ENCODE measurements at regions not wholly inside any gene's neighbourhood (a gene's known extent, or its start where the extent isn't known, plus 50 kb on each side); places are given as distances from the start of the nearest gene placed in this dataset.

DNA sequence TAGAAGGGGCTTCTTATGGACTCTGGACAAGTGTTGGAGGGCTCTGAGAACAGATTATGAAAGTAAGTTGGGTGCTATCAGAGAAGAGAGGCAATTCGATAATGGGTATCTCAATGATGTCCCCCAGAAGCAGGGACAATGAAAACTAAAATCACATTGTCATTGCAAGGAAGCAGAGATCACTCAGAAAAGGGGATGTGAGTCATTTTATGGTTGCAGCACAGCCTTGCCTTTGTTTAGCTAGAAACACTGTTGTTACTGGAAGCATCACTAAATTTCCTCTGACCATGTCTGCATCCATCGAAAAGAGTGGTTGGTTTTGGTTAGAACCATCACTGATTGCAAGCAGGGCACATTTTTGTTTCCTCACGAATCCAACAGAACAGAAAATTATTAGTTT lies 246.8 kb upstream of the NWD2 start:
- DNase-seq, result no peak

DNA sequence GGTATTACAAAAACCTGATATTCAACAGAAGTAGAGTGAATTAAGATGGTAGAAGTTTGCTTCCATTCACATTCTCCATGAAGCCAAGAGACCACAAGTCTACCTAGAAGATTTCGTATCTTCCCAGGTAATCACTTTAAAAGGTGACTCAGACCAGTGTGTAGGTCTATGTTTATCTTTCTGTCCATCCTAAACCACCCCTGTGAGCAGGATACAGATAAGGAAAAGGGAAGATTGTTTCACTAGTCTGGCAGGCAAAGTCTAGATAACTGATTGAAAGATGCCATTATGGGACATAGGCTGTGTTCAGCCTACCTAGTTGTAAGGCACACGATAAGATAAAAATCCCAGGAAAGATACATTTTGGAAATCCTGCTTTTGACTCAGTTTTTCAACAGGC lies 244.3 kb upstream of the NWD2 start:
- no peak for DNase-seq

DNA sequence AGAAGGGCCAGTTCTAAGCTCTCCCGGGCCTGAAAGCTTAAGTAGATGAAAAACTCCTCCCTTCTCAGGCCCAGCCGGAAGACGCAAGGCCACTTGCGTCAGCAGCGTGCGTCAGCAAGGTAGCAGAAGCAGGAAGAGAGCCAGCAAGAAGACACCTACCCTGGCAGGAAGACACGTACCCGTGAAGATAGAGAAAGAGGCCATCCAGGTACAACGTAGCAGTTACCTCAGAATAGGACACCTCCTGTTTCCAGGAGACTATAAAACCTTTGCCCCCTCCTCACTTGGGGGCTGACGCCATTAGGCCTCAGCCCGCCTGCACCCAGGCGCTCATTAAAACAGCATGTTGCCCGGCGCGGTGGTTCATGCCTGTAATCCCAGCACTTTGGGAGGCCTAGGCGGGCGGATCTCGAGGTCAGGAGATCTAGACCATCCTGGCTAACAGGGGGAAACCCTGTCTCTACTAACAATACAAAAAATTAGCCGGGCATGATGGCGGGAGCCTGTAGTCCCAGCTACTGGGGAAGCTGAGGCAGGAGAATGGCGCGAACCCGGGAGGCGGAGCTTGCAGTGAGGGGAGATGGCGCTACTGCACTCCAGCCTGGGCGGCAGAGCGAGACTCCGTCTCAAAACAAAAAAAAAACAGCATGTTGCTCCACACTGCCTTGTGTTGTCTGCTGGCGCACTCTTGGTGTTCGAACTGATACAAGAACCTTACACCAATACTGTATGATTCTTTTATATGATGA lies 242.7 kb upstream of the NWD2 start:
- no peak for DNase-seq

DNA sequence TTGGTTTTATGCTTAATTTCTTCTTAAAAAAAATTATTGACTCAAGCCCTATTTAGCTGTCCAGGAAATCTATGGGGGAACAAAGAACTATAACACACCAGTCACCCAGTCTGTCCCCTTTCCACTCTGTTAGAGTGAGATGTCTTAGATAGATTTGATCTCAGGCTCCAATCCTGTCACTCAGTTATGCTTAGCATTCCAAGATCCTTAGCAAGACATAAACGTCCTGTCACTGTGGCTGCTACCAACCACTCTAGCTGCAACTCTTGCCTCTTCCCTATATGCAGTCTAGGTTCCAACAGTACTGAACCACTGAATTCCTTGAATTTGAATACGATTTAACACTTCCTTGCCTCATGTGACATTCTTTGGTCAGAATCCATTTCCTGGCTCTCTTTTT lies 241.9 kb upstream of the NWD2 start:
- no peak for DNase-seq

DNA sequence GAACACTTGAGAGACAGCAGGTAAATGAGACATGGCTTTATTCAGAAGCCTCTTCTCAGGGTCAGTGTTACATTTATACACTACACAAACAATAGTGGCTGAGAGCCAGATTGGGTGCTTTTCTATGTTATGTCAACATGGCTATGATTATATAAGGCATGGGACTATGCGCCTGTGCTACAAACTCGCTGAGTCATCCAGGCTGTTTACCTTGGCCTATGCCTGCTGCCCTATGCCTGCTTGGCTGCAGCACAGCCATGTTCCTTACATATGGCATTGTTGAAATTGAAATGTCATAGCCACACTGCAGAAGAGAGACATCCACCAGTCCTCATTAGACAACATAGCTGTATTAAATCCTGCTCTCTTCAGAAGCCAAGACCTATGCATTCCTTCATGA lies 236.3 kb upstream of the NWD2 start:
- DNase-seq, result no peak

DNA sequence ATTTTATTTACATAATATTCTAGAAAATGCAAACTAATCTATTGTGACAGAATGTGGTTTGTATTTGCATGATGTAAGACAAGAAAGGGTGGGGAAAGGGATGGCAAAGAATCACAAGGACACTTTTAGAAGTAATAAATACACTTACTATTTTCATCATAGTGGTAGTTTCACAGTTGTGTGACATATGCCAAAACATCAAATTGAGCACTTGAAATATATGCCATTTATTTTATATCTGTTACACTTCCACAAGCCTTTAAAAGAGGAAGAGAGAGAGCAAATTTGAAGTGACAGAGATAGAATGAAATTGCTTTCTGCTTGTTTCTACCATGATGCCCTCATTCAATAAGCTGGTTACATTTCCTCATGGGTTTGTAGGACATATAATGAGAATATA lies 230.0 kb upstream of the NWD2 start:
- DNase-seq, result no peak

DNA sequence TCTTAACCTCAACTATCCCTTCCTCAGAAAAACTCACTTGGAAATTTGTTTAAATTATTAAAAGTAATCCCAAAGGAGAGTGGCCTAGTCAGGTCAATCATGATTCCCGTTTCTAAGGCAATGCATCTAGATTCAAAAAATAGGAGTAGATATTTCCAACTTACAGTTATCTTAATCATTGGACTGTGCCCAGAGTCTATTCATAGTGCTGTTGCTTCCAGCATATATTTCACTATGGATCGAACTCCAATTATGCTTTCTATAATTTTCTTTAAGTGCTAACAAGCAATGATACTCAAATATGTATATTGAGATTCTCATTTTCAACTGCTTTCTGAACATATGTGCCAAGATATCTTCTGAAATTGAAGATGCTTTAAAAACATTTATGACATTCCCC lies 229.2 kb upstream of the NWD2 start:
- DNase-seq, result no peak

DNA sequence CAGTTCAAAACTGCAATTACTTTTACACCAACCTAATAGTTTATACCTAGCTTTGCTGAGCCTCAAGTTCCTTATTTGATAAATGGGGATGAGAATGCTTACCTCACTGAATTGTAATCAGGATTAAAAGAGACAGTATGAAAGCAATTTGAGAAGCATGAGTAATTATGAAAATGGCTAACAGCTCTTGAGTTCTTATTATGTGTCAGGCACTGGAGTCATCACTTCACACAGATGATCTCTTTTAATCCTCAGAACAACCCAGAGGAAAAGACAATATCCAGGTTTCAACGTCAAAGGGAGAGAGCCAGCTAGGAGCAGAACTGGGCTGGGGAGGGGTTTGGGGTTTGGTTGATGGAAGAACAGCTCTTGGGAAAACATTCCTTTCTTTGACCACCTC lies 221.0 kb upstream of the NWD2 start:
- DNase-seq, result no peak

DNA sequence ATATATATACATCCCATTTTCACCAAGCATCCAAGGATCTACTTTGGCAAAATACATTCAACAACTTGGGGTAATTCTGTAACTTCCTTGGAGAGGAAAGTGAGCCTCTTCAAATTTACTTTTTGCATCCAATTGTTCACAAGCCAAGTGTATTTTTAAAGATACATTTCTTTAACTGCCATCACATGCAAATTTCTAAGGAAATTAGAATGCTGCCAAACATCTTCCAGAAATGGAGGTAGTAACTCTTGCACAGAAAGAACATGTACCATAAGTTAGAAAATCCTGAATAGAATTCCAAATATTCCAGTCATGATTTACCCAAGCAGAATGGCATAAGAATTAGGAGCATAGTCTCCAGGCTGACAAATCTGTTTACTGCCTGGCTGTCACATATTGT lies 220.5 kb upstream of the NWD2 start:
- no peak for DNase-seq

DNA sequence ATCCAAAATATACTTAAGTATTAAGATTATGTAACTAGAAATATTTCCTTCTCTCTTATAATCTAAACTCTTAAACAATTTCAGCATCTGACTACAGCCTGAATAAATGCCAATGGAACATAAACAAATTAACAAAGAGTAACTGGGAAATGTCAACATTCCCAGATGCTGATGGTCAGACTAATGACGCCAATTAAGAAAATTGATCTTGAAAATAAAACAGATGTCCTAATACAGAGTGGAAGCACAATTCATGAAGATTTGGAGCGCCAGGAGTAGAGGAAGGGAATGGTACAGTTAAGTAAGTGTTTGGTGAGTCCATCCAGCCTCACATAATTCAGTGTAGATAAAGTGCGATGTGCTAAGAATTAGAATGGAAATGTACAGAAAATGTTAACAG lies 203.7 kb upstream of the NWD2 start:
- no peak for DNase-seq

DNA sequence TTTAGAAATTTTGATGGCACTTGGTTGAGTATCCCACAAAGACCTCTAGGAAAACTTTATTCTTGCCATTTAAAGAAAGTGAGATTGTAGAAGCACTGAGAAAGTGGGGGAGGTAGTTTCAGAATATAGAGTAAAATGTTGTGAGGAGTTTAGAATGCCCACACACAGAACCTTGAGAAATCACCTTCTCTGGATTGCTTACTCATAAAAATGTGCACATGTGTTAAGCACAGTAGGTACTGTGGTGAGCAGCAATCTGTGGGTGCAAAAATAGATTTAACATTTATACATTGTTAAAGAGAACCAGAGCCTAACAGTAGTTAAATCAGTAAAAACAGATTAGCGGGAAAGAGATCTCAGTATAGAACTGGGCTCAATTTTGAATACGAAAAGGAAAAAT lies 201.2 kb upstream of the NWD2 start:
- DNase-seq, result no peak

DNA sequence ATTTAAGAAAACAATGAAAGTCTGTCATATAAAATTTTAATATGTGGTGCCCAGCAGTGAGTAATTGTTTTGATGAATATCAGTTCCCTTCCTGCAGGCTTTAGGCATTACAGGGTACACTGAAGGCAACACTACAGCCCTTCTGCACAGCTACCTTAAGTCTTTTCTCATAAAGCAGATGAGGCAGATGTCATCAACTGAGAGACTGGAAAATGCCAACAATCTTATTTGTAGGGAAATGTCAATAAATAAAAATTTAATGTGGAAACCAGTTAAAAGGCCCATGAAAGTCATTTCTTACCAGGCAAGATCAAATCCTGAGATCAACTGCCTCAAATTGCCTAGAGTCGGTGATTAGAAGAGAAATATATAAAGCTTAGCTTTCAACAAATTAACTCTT lies 193.4 kb upstream of the NWD2 start:
- DNase-seq, result no peak

DNA sequence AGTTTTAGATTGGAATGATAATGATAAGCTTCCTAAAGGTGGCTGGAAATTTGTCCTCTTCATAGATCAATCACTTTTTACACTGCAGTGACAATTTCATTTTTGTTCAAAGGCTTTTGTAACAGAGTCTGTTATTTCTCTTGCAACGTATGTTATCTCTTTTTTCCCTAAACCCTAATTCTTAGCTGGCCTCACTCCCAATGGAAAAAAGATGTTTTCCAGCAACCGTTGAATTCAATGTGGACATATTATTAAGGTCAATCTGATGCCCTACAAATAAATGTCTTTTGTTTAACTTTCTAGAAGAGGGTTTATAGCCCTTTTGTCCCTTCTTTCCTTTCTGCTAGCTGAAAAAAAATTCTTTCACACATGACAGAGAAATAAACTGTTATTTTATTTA lies 192.7 kb upstream of the NWD2 start:
- no peak for DNase-seq

DNA sequence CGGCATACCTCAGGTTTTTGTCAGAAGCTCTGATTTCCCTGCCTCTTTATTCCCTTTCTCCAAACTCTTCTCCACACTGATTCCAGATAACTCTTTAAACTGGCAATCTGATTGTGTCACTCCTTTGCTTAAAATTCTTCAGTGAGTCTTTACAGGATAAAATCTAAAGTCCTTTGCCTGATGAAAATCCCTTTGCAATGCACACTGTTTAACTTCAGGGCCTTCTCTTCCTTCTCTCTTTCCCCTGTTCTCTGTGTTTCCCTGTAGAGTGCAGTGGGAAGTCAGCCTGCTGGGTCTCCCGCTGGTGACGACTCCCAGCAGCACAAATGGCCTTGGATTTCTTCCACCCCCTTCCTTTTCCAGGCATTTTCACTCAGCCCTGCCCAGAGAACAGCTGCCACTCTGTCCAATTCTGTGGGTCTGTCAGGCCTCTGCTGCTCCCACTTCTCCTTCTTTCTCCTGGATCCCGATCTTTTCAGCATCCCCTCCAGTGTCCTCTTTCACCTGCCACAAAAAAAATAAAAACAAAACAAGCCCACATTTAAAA lies 189.9 kb upstream of the NWD2 start:
- no peak for DNase-seq

DNA sequence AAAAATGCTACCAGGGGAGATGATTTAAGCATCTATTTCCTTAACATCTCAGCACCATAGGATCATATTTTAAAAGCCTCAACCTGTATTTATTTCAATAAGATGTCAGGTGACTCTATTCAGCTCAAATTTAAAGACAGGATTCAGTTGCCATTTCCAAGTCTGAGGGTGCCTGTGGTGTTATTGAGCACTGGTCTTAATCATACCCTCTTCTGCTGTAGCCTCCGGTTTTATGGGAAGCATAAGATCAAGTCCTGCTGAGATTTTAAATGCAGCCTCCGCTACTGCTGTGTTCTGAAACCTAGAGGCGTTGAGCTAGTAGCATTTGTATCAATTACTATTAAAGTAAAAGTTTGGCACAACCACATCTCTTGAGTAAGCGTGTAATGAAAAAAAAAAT lies 185.7 kb upstream of the NWD2 start:
- DNase-seq, result no peak

DNA sequence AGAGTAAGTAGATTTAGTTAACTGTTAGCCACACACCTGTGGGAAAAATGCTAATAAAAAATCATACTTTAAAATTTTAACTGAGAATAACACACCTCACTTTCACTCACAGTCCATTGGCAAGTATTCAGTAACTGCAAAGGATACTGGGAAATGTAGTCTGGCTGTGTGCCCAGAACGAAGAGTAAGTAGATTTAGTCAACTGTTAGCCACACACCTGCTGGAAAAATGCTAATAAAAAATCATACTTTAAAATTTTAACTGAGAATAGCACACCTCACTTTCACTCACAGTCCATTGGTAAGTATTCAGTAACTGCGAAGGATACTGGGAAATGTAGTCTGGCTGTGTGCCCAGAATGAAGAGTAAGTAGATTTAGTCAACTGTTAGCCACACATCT lies 178.4 kb upstream of the NWD2 start:
- no peak for DNase-seq

DNA sequence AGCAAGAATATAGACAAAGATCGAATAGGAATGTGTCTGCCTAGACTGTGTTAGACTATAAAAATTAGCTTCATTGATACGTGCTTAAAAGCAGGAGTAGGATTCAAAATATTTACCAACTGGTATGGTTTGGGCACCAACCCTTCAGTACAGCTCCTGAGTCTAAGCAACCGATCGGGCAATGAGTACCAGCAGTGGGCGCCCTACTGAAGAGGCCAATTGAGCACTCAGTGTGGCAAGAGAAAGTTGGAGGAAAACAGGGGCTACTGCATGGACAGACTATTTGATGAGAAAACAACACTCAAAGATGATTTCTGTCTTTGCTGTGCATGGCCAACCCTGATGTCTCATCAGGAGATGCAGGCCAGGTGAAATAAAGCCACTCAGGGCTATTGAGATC lies 176.0 kb upstream of the NWD2 start:
- no peak for DNase-seq

DNA sequence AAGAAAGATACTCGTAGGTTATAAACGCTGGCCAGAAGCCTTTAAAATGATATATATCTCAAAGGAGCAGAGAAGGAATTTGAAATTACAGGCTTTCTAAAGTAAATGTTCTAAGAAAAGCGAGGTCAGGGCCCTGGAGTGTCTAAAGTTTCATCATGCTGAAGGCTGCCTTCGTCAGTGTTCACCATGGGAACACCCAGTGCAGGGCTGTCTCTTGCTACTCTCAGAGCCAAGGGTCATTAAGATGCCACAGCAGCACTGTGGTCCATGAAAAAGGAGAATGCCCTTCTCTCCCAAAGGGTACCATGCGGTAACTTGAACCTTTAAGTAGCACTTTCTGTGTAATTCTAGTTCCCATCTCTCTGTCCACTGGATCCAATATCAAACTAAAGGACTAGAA lies 174.5 kb upstream of the NWD2 start:
- DNase-seq, result no peak

DNA sequence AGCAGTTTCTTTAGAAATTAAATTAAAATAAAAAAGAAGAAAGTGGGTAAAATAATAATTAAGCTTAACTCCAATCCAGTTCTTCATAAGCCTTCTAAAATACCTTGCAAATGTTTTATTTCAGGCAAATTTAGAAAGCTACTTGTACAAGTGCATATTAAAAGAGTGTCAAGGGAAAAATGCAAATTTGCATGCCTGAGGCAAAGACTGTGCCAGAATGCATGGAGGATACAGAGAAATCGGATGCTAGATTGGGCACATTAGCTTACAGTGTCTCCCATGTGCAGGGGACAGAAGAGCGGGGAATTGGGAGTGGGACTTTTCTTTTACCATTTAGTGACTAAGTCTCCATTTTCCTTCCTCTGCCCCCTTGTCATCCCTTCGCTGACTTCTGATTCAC lies 173.0 kb upstream of the NWD2 start:
- DNase-seq, result no peak

DNA sequence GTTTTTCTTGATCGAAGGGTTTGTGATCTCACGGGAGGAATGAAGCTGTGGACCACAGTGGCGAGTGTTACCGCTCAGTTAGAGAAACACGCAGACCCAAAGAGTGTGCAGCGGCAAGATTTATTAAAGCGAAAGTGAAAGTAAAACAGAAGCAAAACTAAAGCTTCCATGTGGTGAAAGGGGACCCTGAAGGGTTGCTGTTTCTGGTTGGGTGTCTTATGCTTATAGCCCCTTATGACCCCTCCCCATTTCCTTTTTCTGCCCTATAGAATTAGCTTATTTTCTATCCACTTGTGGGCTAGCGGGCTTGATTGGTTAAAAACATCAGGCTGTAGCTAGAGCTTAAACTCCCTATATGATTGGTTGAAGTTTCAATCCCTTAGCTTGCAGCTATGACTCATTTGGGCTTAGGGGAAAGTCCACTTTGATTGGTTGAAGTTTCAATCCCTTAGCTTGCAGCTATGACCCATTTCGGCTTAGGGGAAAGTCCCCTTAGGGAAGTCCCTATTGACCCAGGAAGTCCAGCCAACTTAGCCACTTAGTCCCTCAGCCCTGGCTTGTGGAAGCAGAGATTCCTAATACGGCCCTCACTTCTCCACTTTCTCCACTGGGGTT lies 171.2 kb upstream of the NWD2 start:
- DNase-seq, result no peak

DNA sequence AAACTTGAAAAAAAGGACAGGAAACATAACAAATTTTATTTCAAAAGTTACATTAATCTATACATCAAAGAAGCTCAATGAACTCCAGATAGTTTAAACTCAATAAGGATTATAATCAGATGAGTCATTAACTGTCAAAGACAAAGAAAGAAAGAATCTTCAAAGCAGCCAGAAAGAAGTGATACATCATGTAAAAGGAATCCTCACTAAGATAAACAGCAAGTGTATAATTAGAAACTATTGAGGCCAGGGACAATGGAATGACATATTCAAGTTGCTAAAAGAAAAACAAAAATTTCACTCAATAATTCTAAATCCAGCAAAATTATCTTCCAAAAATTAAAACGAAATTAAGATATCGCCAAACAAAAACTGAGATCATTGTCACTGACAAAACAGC lies 161.6 kb upstream of the NWD2 start:
- DNase-seq, result no peak

DNA sequence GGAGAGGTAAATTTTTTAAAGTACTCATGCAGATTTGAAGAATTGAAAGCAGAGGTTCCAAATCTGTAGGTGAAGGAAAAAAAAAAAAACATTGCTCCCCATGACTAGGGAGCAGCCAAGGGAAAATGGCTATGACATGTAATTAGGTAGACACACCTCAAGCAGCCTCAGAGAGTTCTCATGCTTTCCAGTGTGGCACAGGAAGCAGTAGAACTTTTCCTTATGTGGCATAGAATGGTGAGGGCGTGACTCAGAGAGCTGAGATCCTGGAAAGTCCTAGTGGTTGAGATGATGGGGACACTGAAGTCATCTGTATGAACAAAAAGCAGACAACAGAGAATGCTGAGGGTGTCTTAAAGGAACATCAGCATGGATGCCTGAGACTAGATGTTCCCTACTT lies 148.6 kb upstream of the NWD2 start:
- DNase-seq, result no peak

DNA sequence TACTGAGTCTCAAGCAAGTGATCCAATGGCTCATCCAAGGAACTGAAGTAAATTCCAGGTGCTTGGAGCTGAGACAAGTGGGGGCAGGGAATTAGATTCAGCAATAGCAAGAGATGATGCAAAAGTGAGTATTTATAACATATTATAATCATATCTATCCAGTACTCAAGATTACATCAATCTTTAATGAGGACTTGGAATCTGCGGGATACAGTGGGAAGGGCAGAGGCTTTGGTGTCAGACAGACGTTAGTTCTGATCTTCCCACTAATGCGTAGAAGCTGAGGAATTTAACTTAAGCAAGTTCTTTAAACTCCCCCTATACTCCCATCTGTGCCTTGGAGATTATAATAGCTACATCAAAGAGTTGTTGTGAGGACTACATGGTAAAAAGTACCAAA lies 143.4 kb upstream of the NWD2 start:
- no peak for DNase-seq

DNA sequence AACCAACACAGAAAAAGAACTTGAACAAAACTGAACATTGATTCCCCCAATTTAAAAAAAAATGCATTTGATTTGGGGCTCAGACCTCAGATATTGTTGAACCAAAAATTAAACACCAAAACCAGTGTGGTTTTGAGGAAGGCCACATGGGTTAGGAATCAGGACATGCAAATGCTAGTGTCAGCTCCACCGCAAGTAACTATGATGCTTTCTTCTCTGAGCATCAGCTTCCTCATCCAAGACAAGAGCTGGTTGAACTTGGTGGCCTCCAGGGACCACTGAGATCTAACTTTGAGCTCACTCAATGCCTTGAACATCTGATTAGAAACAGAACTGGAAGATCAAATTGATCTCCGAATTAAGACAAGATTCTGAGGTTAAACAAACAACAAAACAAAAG lies 142.9 kb upstream of the NWD2 start:
- no peak for DNase-seq

DNA sequence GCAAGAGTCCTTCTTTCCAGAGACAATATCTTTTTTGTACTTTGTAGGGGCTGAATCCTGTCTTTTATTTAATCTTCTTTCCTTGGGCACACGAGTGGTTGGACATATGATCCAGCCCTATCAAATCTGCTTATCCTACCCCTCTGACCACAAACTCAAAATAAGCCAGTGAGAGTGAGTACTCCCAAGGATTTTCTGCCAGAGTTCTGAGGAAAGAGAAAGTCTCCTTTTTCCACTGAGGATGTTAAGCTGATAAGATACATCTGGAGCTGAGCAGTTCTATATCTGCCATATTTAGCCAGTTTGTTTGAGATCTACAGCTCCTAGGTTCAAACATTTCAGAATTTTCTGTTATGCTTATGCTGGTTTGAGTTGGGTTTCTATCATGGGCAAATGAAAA lies 134.8 kb upstream of the NWD2 start:
- no peak for DNase-seq
